Glomerular endothelial cell (primary cell): ENCODE measurements at regions not wholly inside any gene's neighbourhood (a gene's known extent, or its start where the extent isn't known, plus 50 kb on each side); places are given as distances from the start of the nearest gene placed in this dataset.
"Not testable (repeated sequence)": the region's sequence is repeated elsewhere in the genome, so short reads cannot be mapped to it uniquely, and the experiment has no call there.

Experiments used
- DNase-seq: peaks from one replicate; pipeline ENCODE4 v3.0.0-alpha.2; 2011; ENCODE audit warnings: low read depth, low spot score; ENCODE audit errors: extremely low read depth

DNA sequence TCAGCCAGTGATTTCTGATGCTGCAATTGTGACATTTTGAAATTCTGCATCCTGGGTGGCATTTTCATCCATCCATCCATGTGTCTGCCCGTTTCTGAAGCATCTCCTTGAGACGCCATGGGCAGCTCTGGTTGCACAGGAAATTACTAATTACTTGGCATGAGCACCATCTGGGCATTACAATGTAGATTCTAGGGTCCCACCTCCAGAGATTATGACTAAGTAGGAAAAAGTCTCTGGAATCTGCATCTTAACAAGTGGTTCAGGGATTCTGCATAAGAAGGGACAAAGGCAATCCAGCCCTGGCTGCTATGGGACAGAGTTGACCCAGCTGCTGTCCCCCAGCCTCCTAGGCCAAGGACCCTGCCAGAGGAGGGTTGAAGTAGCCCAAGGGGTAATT, 65.3 kb downstream of the CUZD1 start:
- DNase-seq, result peak; percentile 4

DNA sequence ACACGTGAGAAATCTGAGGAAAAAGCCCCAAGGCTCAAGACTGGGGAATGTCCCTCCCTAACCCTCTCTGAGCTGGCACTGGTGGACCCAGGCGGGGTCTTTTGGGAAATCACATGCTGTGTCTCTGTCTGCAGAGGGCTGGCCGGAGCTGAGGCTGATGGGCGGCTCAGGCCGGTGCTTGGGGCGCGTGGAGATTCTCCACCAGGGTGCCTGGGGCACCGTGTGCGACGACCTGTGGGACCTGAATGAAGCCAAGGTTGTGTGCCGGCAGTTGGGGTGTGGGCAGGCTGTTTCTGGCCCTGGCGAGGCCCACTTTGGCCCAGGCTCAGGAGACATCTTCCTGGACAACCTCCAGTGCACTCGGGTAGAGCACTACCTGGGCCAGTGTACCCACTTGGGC, 65.7 kb downstream of the CUZD1 start:
- no peak for DNase-seq

DNA sequence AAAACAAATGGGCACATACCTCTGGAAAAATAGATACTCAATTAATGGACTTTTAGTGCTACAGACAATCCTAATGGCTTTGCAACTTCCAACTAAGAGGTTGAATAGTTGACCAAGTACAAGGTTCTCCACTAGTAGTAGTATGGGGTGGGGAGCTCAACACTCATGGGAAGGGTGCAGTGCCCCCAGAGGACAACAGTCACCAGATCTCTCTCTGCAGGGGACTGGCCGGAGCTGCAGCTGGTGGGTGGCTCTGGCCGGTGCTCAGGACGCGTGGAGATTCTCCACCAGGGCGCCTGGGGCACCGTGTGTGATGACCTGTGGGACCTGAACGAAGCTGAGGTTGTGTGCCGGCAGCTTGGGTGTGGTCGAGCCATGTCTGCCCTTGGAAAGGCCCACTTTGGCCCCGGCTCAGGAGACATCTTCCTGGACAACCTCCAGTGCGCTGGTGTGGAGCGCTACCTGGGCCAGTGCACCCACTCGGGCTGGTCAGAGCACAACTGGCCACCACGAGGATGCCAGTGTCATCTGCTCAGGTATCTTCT, 68.1 kb downstream of the CUZD1 start:
- no peak for DNase-seq

DNA sequence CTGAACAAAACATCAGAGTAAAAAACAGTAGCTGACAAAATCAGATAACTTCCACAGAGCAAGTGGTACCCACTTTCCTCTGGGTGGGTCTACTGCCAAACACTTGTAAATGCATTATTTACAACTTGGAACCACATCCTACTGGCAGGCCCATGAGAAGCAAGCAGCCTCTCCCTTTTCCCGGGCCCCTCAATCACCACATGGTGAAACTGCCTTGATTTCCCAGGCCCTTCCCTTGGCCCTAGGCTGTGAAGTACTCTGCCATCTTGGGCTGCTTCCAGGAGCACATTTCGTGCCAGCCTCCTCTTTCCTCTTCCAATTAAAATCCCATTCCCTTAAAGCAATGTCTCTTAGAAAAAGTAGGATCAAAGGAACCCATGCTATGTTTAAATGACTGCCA, 71.4 kb downstream of the CUZD1 start:
- DNase-seq, result no peak

DNA sequence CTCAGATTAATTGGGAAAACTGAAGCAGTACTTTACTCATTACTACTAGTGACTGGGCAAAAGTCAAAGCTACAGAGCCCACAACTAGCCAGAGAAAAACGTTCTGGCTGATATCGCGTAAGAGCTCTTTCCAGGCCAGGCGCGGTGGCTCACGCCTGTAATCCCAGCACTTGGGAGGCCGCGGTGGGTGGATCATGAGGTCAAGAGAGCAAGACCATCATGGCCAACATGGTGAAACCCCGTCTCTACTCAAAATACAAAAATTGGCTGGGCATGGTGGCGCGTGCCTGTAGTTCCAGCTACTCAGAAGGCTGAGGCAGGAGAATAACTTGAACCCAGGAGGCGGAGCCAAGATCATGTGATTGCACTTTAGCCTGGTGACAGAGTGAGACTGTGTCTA, 71.8 kb upstream of the C10orf120 start:
- DNase-seq, result not testable (repeated sequence)

DNA sequence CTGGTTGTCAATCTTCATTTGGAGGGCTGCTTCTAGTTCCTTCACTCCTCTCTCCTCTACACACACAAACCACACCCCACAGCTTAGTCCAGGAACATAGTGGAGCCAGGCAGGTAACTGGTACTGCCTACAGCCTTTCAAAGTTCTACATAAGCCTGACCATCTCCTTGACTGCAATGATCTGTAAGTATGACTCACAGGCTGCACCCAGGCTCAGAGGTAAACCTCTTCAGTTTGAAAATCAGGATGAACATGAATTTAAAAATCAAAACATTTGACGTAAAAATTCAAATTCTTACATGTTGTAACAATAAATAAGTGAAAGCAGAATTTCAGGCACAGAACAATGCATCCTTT, 68.7 kb upstream of the C10orf120 start:
- DNase-seq, result no peak

DNA sequence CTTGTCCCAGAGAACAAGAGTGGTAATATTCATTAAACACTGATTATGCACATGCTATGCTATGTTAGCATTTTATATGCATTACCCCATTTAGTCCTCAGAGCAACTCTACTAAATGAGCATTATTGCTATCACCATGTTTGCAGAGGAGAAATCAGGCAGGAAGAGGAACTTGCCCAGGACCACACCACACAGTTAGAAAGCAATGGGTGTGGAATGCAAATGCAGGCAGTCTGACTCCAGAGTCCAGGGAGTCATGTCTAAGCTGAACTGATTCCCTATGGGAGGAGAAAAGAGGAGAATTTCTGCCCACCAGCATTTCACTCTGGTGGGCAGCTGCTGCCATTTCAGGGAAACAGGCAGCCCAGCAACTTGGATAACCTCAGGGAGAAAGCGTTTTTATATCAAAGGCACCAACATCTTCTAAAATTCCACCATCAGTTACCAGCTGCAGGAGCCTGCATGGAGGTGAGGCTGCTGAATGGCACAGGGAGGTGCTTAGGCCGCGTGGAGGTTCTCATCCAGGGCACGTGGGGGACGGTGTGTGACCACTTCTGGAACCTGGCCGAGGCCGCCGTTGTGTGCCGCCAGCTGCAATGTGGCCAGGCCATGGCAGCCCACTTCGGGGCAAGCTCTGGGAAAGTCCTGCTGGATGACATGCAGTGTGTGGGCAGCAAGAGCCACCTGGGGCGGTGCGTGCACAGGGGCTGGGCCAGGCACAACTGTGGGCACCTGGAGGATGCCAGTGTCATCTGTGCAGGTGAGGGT, 68.2 kb upstream of the C10orf120 start:
- no peak for DNase-seq

DNA sequence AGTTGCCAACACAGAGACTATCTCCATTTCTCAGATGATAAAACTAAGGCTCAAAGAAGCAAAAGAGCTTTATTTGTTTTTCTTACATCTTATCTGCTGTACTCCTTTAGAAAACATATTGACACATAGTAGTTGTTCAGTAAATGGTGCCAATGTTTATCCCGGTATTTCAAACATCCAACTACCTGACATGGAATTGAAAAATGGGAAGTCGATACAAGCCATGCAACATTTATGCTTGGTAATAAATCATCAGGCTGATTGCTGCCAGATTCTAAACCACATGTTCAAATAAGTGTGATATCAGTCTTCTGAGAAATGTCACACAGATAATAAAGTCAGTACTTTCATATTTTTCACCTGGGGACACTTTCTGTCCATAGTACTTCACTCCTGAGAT, 65.8 kb upstream of the C10orf120 start:
- DNase-seq, result no peak

DNA sequence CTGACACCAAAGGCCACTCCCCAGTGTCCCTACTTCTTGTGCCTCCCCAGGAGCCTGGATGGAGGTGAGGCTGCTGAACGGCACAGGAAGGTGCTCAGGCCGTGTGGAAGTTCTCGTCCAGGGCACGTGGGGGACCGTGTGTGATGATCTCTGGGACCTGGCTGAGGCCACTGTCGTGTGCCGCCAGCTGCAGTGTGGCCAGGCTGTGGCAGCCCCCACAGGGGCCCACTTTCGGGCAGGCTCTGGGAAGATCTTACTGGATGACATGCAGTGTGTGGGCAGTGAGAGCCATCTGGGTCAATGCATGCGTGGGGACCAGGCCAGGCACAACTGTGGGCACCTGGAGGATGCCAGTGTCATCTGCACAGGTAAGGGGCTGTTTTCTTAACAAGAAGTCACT, 57.0 kb upstream of the C10orf120 start:
- no peak for DNase-seq

DNA sequence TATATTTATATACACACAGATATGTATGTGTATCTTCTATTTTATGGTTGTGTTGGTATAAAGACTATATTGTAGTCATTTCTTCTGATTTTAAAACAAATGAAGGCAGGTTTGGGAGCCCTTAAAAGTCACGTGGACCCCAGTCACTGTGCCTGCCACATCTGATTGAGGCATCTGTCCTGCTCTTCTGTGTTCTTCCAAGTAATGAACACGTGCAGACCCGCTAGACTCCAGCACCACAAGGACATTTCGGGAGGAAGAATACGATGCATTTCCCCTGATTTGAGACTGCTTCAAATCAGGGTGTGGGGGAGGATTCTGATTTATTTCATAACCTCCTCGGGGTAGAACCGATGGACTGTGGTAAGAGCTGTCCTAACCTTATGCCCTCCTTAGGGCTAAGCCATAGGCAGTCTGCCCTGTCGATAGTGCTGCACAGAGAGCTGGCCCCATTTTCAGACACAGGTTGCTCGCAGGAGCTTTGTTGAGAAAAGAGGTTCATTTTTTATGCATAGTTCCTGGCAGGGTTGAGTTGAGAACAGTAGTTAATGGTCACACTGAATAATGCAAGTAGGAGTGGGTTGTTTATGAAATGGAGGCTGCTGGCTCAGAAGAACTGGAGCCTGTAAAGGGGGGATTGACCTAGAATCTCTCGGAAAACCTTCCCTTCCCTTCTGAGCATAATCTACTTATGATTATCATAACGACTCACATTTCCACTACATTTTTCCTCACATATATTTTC, 55.0 kb upstream of the C10orf120 start:
- no peak for DNase-seq

DNA sequence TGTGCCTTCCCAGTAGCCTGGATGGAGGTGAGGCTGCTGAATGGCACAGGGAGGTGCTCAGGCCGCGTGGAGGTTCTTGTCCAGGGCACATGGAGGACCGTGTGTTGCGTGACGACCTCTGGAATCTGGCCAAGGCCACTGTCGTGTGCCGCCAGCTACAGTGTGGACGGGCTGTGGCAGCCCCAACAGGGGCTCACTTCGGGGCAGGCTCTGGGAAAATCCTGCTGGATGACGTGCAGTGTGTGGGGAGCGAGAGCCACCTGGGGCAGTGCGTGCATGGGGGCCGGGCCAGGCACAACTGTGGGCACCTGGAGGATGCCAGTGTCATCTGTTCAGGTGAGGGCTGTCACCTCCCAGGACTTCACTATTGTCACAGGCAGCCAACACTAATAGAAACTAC, 50.2 kb upstream of the C10orf120 start:
- DNase-seq, result no peak
